Mononuclear cell (primary cell): ENCODE measurements at regions not wholly inside any gene's neighbourhood (a gene's known extent, or its start where the extent isn't known, plus 50 kb on each side); places are given as distances from the start of the nearest gene placed in this dataset.

Experiments used
- H3K27me3 ChIP-seq: 2 replicates; pipeline ENCODE4 v1.6.0; 2011; ENCODE audit warnings: low read length, control low read depth; ENCODE audit not compliant: insufficient read depth
- H3K4me1 ChIP-seq: 2 replicates; pipeline ENCODE4 v1.5.1; 2011; ENCODE audit warnings: mild to moderate bottlenecking, low read length, control low read depth; ENCODE audit not compliant: insufficient read depth
- H3K4me3 ChIP-seq: 2 replicates; pipeline ENCODE4 v1.5.1; 2011; ENCODE audit warnings: mild to moderate bottlenecking, low read length, moderate library complexity
- H3K9me3 ChIP-seq: 2 replicates; pipeline ENCODE4 v1.5.1; 2011; ENCODE audit warnings: low read depth, mild to moderate bottlenecking, control low read depth, low read length

GRCh38 chr12:124507188-124508109, 60.0 kb downstream of the NCOR2 start:
- H3K9me3 ChIP-seq: no peaks in the 10 kb centered on the region
- no peaks in the 10 kb centered on the region for H3K27me3 ChIP-seq
- H3K4me3 ChIP-seq: no peak overlapping the region
- H3K4me1 ChIP-seq: peaks cover 45% of the 10 kb centered on the region

GRCh38 chr12:124506832-124507153, 60.6 kb downstream of the NCOR2 start:
- H3K9me3 ChIP-seq: no peaks in the 10 kb centered on the region
- peaks cover 45% of the 10 kb centered on the region for H3K4me1 ChIP-seq
- H3K4me3 ChIP-seq: no peak overlapping the region
- no peaks in the 10 kb centered on the region for H3K27me3 ChIP-seq

- Histone ChIP-seq H3K4me3 (peak overlapping the region; percentile 5), H3K27me3 (no peaks in the 10 kb centered on the region), H3K9me3 (no peaks in the 10 kb centered on the region), H3K4me1 (peaks cover 45% of the 10 kb centered on the region)
Measured at GRCh38 chr12:124506145-124506831, 61.1 kb downstream of the NCOR2 start.

- Histone ChIP-seq H3K9me3 (no peaks in the 10 kb centered on the region), H3K27me3 (no peaks in the 10 kb centered on the region), H3K4me3 (no peak overlapping the region), H3K4me1 (peaks cover 41% of the 10 kb centered on the region)
Measured at GRCh38 chr12:124505001-124505818, 62.2 kb downstream of the NCOR2 start.

GRCh38 chr12:124504273-124505000, 63.0 kb downstream of the NCOR2 start:
- Histone ChIP-seq H3K9me3 (no peaks in the 10 kb centered on the region), H3K4me3 (no peak overlapping the region), H3K4me1 (peaks cover 36% of the 10 kb centered on the region), H3K27me3 (no peaks in the 10 kb centered on the region)

DNA sequence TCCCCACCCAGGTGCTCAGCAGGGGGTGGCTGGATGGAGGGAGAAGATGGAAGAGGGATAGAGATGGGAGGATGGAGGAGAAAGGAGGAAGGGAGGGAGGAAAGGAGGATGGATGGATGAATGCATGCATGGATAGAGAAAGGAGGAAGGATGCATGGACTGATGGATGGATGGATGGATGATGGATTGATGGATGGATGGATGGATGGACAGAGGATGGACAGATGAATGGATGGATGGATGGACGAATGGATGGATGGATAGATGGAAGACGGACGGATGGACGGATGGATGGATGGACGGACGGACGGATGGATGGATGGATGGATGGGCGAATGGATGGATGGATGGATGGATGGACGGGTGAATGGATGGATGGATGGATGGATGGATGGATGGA, 64.1 kb downstream of the NCOR2 start:
- H3K4me1 ChIP-seq: peaks cover 36% of the 10 kb centered on the region
- H3K27me3 ChIP-seq: no peaks in the 10 kb centered on the region
- no peak overlapping the region for H3K4me3 ChIP-seq
- no peaks in the 10 kb centered on the region for H3K9me3 ChIP-seq

DNA sequence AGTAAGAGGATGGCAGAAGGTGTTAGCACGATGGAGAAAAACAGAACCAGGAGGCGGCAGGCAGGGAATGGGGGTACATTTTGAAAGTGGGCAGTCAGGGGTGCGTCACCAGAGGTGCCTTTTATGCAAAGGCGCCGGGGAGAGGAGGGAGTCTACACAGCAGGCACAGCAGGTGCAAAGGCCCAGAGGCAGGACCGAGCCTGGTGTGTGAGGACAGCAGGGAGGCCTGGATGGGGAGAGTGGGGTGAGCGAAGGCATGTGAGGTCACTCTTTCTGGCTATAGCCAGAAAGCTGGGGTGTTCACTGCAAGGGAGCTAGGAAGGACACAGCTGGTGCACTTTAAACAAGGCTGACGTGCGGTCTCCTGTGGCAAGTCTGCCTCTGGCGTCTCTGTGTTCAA, 65.0 kb downstream of the NCOR2 start:
- H3K9me3 ChIP-seq: no peaks in the 10 kb centered on the region
- peaks cover 44% of the 10 kb centered on the region for H3K4me1 ChIP-seq
- H3K4me3 ChIP-seq: no peak overlapping the region
- no peaks in the 10 kb centered on the region for H3K27me3 ChIP-seq

- Histone ChIP-seq H3K9me3 (no peaks in the 10 kb centered on the region), H3K4me3 (no peak overlapping the region), H3K4me1 (peaks cover 42% of the 10 kb centered on the region), H3K27me3 (no peaks in the 10 kb centered on the region)
Measured at GRCh38 chr12:124501827-124502226, 65.6 kb downstream of the NCOR2 start.

- no peaks in the 10 kb centered on the region for H3K9me3 ChIP-seq
- H3K4me1 ChIP-seq: peaks cover 35% of the 10 kb centered on the region
- H3K27me3 ChIP-seq: no peaks in the 10 kb centered on the region
- H3K4me3 ChIP-seq: no peak overlapping the region
Measured at GRCh38 chr12:124501112-124501561, 66.3 kb downstream of the NCOR2 start.

GRCh38 chr12:124499898-124500244, 67.5 kb downstream of the NCOR2 start:
- no peak overlapping the region for H3K4me3 ChIP-seq
- H3K27me3 ChIP-seq: no peaks in the 10 kb centered on the region
- H3K4me1 ChIP-seq: peaks cover 28% of the 10 kb centered on the region
- no peaks in the 10 kb centered on the region for H3K9me3 ChIP-seq

DNA sequence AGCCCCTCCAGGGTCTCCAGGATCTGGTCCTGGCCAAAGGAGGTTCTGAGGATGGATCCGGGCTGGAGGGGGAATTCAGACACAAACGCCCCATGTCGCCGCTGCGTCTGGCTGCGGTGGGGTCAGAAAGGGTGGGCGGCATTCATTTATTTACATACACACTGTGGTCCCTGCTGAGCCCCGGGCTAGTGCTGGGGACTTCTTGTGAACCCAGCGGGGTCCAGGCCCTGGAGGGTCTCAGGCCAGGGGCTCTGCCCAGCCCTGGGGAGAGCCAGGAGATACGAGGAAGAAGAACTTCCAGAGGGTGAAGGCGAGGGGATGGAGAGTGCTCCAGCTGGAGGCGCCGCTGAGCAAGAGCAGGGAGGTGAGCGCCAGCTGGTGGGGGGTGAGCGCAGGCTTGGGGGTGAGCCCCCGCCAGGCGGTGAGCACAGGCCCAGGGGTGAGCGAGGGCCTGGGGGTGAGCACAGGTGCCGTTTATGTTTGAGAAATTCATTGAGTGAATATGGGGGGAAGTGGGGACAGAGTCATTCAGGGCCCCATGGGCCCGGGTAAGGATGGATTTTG, 68.1 kb downstream of the NCOR2 start:
- H3K9me3 ChIP-seq: no peaks in the 10 kb centered on the region
- no peak overlapping the region for H3K4me3 ChIP-seq
- peaks cover 34% of the 10 kb centered on the region for H3K4me1 ChIP-seq
- no peaks in the 10 kb centered on the region for H3K27me3 ChIP-seq

DNA sequence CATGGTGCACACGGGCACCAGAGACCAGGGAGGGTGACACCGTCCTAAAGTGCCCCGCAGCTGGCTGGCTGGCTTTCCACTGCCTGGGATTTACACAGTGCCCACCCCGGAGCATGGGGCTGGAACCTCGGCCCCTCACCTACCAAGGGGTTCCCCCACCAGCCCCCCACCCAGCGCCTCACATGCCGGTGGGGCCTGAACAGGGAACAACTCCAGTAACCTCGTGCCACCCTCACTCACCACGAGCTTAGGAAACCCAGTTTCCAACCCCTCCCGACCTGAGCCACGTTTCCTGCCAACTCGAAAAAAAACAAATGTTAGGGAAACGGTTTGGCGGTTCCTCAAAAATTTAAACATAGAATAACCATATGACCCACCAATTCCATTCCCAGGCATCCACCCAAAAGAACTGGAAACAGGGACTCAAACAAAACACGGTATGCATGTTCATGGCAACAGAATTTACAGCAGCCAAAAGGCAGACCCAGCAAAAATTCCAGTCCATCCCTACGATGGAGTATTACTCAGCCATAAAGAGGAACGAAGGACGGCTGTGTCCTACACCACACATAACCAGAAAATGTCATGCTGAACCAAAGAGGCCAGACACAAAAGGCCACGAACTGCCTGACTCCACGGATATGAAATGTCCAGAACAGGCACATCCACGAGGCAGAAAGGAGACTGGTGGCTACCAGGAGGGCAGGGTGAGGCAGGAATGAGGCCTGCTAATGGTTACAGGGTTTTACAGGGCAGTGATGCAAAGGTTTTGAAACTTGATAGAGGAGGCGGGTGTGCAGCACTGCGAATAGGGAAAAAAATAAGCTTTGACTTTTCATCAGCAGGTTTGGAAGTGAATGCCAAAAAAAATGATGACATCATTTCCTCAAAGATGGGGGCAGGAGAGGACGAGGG, 68.9 kb downstream of the NCOR2 start:
- H3K27me3 ChIP-seq: no peaks in the 10 kb centered on the region
- H3K4me1 ChIP-seq: peaks cover 42% of the 10 kb centered on the region
- H3K9me3 ChIP-seq: no peaks in the 10 kb centered on the region
- H3K4me3 ChIP-seq: no peak overlapping the region

DNA sequence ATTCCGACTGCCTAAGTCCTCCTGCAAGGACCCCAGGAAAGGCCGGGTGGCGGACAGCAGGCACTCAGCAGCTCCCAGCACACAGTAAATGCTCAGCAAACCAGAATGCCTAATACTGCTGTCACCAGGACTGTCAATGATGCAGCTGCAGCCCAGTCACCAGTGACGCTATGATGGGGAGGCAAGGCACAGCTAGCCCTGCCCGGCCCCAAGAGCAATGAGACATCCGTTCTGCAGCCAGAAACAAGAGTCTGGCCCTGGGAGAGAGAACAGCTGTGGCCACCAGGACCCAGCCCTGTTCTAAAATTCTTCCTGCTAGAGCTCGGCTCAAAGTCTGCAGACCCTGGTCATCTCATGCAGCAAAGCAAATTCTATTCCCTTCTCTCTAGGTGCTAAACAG, 69.8 kb downstream of the NCOR2 start:
- H3K4me1 ChIP-seq: peaks cover 49% of the 10 kb centered on the region
- H3K9me3 ChIP-seq: no peaks in the 10 kb centered on the region
- no peak overlapping the region for H3K4me3 ChIP-seq
- no peaks in the 10 kb centered on the region for H3K27me3 ChIP-seq
